ENCODE measurements at regions not wholly inside any gene's neighbourhood (a gene's known extent, or its start where the extent isn't known, plus 50 kb on each side); places are given as distances from the start of the nearest gene placed in this dataset.
"Not testable (repeated sequence)": the region's sequence is repeated elsewhere in the genome, so short reads cannot be mapped to it uniquely, and the experiment has no call there.

DNA sequence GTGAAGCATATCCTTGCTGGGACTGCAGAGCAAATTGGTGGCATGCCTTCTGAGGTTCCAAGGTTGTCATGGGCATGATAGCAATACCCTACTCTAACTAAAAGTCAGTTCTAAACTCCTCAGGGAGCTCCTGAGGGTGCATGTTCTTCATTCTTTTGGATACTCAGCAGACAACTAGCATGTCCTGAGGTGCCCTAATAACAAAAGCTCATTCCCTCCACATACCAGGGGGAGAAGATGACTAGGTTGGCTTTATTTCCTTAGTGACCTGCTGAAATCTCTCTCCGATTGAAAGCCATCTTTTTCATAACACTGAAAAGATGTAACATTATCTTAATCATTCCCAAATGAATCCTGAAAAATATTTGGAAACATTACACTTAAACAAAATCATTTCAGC lies 188.7 kb upstream of the IGF1 start:
- no peak for DNase-seq (ENCODE audit: low read depth in 1 of 2, low spot score in 1 of 2)

DNA sequence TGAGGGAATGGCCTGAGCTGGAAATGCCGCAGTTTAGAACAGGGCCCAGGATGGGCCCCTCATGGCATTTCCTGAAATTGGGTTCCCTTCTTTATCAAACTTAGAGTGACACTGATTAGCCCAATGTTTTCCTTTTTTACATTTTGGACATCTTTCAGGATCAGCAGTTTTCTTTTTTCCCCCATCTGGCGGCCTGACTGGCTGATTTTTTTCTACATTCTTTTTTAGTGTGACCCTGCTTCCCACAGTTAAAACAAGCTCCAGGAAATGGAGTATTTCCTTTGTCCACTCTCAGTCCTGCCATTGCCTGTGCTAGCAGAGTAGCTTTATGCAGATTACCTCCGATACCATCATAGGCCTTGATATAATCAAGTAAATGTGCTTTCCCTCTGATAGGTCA lies 185.8 kb upstream of the IGF1 start:
- DNase-seq (ENCODE audit: low read depth in 1 of 2, low spot score in 1 of 2) = not testable (repeated sequence)

DNA sequence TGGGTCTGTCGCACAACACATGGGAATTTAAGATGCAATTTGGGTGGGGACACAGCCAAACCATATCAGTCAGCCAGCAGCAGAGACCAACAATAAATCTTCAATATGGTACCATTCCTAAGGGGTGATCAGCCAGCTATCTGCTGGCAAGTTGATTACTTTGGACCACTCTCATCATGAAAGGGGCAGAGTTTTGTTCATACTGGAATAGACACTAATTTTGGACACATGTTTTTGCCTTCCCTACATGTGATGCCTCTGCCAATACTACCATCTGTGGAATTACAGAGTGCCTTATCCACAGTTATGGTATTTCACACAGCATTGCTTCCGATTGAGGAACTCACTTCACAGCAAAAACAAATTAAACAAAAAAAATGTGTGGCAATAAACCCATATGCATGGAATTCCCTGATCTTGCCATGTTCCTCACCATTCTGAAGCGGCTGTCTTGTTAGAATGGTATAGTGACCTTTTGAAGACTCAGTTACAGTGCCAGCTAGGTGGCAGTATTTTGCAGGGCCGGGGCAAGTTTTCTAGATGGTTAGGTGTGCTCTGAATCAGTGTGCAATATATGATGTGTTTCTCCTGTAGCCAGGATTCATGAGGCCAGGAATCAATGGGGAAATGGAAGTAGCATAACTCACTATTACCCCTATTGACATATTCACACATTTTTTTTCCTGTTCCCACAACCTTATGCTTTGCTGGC lies 179.0 kb upstream of the IGF1 start:
- DNase-seq (ENCODE audit: low read depth in 1 of 2, low spot score in 1 of 2) = no peak

DNA sequence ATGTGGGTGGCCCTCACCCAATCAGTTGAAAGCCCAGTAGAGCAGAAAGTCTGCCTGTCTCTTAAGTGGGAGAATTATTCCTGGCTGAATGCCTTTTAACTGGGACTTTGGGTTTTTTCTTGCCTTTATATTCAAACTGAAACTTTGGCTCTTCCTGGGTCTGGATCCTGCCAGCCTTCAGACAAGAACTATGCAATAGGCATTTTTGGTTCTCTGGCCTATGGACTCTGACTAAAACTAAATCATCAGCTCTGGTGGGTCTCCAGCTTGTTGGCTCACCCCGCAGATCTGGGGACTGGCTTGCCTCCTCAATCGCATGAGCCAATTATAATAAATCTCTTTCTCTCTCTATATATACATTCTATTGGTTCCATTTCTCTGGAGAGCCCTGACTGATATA lies 173.0 kb upstream of the IGF1 start:
- DNase-seq (ENCODE audit: low read depth in 1 of 2, low spot score in 1 of 2) = no peak

DNA sequence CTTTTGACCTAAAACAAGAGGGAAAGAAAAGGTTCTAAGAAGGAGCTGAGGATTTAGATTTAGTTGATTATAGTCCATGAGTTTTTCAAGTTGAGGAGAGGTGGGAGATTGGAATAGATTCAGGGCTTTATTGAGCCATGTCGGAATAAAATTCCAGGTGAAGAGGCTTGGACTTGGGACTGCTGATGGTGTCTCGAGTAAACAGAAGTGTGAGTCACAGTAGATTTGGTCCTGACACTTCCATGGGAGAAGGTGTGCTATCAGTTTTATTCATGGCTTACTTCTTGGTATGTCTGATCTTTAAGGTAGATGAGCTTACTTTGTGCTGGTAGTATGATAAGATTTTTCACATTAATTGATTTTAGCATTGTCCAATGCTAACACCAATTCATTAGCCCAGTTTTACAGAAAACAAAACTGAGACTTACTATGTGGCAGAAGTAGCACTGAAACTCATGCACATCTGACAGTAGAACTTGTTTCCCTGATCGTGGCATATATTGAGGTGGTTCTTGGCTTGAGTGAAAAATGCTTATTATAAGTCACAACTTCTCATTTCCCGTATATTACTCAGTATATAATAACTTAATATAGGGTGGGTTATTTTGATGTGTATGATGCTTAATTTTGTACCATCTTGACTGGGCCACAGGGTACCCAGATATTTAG lies 172.4 kb upstream of the IGF1 start:
- DNase-seq (ENCODE audit: low read depth in 1 of 2, low spot score in 1 of 2) = no peak

DNA sequence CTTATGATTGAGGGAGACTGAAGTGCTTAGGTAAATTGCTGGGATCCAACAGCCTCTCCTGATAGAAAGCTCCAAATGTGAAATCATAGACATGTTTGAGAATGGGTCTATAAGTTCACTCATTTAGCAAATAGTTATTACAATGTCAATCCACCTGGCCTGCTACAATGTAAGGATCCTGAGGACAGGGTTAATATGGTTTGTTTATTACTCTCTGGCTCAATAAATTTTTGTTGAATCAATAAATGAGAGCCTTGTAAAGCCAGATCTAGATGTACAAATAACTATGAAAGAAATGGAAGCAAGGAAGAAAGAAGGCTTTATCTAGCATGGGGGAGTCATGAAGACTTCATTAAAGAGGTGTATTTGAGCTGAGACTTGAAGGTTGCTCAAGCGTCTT lies 165.6 kb upstream of the IGF1 start:
- no peak for DNase-seq (ENCODE audit: low read depth in 1 of 2, low spot score in 1 of 2)

DNA sequence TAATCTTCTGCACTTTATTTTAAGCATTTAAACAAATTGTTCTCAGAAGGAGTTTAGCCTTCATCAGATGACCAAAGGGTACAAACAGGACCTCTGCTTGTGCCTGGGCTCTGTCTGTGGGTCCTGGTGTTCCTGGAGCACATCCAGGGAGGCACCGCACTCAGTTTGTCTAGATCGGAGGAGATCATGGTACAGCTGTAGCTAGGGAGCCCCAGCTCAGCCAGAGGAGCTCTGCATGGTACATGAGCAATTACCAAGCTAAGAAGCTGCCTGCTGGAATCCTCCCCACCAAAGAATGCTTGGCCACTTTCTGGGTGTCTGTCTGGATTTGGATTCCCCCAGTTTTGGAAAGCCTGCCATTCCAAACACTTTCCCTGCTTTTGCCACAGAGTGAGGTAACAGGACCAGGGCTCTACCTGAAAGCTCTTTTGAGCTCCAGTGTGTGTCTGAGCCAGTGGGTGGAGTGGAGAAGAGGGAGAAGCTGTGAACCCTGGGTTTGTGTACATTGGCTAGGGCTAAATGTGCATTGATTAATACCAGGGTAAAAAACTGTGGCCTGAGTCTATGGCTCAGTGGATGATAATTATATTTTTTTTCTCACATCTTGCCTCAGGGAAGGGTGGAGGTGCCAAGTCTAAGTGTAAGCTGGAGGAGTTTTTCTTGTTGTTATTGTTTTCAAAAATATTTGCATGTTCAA lies 163.7 kb upstream of the IGF1 start:
- DNase-seq (ENCODE audit: low read depth in 1 of 2, low spot score in 1 of 2) = no peak

DNA sequence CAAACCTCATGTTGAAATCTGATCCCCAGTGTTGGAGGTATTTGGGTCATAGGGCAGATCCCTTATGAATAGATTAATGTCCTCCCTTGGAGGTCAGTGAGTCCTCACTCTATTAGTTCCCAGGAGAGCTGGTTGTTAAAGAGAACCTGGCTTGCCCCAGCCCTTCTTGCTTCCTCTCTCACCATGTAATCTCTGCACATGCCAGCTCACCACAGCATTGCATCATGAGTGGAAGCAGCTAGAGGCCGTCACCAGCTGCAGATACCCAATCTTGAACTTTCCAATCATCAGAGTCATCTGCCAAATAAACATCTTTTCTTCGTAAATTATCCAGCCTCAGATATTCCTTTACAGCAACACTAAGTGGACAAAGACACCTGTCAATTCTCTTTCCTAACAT lies 161.8 kb upstream of the IGF1 start:
- DNase-seq (ENCODE audit: low read depth in 1 of 2, low spot score in 1 of 2) = no peak

DNA sequence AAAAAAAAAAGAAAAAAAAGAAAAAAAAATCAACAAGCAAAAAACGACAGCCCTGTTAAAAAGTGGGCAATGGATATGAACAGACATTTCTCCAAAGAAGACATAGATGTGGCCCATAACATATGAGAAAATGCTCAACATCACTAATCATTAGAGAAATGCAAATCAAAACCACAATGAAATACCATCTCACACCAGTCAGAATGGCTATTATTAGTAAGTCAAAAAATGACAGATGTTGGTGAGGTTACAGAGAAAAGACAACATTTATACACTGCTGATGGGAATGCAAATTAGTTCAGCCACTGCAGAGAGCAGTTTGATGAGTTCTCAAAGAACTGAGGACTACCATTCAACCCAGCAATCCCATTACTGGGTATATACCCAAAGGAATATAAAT lies 160.3 kb upstream of the IGF1 start:
- DNase-seq (ENCODE audit: low read depth in 1 of 2, low spot score in 1 of 2) = not testable (repeated sequence)

DNA sequence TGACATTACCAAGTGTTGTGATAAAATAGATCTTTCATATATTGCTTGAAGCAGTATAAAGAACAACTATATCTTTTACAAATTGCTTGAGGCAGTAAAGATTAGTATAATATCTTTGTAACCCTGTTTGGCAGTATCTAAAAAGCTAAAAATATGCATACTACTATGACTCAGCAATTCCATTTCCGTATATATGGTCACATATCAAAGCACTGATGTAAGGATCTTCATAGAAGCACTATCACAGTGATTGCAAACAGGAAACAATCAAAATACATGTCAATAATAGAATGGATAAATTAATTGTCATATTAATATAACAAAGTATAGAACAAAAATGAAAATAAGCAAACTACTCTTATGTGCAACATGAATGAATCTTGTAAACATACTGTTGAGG lies 158.4 kb upstream of the IGF1 start:
- DNase-seq (ENCODE audit: low read depth in 1 of 2, low spot score in 1 of 2) = no peak

DNA sequence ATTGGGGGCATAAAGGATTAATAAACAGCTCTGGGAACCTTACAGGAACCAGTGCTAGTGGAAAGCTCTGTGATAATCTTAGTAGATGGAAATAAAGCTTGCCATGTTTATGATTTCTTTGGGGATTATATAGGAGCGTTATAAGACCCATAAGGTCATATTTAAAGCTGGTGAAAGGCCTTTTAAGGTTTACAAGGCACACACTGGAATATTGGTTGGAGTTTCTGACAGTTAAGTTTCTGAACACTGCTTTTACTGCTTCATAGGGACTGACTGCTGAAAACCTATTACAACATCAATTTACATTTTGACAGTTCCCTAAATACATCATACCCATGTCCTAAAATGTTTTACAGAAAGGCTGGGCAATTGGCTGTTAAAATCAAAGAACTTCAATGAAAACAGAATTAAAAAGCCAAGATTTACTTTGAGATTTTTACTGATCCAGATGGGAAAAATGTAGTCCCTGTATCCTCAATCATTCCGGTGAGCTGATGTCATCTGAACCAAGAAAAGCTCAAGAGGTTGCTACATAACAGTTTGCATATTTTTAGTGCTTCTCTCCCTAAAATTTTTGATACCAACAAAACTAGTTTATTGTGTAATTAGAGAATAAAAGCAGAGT lies 153.7 kb upstream of the IGF1 start:
- no peak for DNase-seq (ENCODE audit: low read depth in 1 of 2, low spot score in 1 of 2)

DNA sequence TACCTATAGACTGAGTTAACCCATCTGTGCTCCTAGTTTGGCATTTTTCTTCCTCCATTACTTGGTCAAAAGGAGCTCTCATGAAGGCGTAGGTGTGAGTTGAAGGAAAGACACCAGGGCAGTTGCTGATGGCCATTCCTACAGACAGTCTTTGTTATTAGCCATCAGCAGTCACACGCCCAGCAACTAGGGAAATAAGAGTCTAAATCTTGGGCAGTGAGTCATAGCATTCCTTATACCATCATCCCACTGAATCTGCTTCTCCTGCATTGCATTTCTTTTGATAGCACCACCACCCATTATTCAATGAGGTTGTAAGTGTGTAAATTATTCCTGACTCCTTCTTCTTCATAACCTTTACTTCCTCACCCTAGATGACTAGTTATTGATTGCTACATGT lies 150.9 kb upstream of the IGF1 start:
- DNase-seq (ENCODE audit: low read depth in 1 of 2, low spot score in 1 of 2) = no peak

DNA sequence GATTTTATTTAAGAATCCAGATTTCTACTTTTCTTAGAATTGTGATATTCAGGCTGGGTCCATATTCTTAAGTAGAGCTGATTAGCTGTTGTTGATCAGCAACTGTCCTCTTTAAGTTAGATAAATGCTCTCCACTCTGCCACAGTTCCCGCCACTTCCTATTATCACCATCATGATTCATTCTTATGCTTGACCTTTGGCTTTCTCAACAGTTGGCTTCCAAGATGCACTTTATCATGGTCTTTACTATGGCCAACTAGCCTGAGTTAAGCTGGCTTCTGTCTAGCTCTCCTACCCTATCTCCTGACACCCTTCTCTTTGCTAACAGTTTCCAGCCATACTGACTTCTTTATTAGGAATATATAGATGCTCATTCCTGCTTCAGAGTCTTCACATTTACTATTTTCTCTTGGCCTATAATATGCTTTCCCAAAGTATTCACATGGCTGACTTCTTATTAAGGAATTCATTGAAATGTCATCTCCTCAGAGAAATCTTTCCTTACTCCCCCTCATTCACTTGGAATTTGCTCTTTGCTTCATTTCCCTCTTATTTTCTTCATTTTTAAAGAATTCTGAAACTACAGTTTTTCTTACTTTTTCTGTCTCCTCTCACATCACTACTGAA lies 149.0 kb upstream of the IGF1 start:
- no peak for DNase-seq (ENCODE audit: low read depth in 1 of 2, low spot score in 1 of 2)

DNA sequence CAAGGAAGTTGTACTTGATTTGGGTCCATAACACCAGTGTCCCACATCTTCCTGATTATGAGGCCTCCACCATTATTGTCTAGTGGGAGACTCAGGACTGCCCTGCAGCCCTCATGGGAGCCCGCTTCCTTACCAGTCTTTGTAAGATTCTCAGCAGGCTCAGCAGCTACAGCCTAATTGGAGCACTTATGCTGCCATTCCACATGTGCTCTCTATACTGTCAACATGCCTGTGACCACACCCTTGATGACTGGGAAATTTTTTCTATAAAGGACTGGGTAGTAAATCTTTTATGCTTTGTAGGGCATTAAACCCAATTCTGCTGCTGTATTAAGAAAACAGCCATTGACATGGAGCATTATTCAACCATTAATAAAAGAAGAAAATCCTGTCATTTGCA lies 145.5 kb upstream of the IGF1 start:
- no peak for DNase-seq (ENCODE audit: low read depth in 1 of 2, low spot score in 1 of 2)

DNA sequence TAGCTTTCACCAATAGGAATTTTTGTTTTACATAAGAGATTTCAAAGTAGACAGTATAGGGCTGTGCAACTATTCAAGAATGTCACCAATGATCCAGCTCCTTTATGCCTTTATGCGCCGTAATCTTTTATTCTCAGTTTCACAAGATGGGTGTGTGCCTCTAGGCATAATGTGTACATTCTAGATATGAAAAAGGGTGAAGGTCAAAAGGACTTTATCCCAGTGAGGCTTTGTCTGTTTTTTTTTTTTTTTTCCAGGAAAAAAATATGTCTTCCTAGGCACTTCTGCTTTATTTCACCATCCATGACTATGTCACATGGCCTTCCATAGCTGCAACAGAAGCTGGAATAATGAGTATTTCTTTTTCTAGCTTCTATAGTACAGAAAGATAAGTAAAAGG lies 142.3 kb upstream of the IGF1 start:
- no peak for DNase-seq (ENCODE audit: low read depth in 1 of 2, low spot score in 1 of 2)

DNA sequence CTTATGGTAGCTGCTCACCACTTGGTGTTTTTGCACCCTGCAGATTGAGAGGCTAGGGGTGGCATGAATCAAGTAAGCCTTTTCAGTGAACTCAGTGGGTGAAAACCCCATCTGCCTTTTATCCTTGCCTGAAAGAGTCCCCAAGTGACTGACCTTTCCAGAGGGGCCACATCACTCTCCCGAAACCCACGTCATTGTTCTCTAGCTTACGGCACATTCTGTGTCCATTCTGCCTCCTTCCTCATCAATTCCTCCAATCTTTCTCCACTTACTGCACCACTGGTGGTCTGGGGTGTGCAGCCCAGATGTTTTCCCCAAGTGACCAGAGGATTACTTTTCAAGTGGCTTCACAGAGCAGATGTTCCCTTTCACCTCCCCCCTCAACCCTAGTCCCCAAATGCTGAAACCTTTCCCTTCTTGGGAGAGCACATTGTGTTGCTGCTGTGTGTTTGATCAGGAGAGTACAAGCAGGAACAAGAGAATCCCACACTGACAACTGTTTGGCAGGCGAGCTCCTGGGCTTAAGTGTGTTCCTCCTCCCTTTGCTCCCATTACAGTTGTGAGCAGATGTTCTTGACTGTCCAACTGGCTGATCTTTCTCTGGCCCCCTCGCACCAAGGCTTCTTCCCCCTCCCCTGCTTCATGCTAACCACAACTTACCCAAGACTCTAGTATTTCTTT lies 138.0 kb upstream of the IGF1 start:
- DNase-seq (ENCODE audit: low read depth in 1 of 2, low spot score in 1 of 2) = no peak

DNA sequence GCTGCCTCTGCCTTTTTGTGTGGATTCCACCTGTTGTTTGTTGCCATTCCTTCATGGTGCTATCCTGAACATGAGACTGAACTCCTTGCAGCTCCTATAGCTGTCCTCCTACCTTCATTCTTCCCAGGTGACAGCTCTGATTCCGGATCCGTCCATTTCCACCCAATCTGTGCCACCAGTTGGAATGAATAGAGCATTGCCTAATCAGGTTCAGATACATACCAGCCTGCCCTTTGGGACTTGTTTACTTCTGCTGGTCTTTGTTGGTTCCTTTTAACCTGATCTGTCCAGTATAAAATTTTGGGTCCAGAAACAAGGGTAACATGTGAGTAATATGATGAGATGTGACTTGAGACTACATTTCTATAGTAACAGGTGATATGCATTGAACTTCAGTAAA lies 136.3 kb upstream of the IGF1 start:
- no peak for DNase-seq (ENCODE audit: low read depth in 1 of 2, low spot score in 1 of 2)

DNA sequence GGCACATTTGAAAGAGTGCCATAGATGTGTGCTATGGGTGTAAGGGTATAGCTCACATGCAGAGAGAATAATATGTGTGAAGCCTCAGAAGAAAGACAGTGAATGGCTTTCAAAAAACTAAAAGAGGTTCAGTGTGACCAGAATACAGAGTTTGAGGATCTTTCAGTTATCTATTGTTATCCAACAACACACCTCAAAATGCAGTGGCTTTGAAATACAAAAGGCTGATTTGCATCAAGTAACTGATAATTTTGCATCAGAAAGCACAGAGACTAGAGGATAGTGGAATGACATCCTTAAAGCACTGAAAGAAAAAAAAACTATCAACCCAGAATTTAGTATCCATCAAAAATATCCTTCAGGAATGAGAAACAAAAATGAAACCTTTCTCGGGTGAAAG lies 131.6 kb upstream of the IGF1 start:
- no peak for DNase-seq (ENCODE audit: low read depth in 1 of 2, low spot score in 1 of 2)

DNA sequence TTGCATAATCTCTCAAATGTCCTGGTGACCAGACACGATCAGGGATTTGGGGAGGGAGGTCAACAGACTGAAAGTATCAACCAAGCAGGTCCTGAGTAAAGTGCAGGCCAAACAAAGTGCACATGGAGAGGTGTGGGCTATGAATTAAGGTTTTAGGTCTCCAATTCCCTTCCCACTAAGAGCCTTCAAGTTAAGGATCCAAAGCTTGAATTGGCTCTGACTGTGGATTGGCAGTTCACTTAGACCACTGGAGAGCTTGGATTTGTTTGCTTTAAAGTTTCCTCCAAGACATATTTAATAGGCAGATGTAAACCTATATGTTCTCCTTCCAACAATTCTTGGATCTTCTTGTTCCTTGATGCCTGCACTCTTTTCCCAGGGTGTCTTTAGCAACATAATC lies 129.6 kb upstream of the IGF1 start:
- no peak for DNase-seq (ENCODE audit: low read depth in 1 of 2, low spot score in 1 of 2)

DNA sequence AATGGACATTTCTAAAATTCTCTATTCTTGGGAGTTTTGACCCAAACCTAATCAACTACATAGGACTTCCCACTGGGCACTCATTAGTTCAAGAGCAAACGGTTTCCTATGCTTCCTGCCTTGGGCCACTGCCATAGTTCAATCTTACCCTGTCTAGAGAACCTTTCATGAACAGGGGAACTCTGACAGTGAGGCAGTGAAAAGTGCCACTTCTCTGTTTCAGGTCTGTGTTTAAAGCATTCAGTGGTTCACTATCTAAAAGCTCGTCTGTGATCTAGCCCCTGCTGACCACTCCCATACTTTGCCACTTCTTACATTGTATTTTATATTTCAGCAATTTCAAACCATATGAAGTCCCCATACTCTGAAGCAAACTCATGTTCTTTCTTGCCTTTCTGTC lies 122.7 kb upstream of the IGF1 start:
- no peak for DNase-seq (ENCODE audit: low read depth in 1 of 2, low spot score in 1 of 2)

DNA sequence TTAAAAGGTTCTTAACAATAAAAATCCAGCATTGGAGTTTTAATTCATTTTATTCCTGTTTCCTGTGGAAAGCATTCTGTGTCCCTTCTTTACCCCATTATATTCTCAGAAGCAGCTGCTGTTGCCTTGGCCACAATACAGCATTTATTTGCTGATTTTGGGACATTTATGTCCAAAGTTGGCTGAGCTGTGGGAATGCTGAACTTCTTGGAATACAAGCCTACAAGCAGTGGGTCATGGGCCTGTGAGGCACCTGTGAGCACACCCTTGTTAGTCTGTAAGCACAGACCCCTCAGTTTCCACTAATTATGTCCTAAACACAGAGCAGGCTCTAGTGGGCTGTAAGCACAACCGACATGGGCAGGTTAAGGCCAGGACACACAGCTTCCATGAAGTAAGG lies 122.2 kb upstream of the IGF1 start:
- DNase-seq (ENCODE audit: low read depth in 1 of 2, low spot score in 1 of 2) = no peak

Measured in activated CD4-positive, alpha-beta T cell treated with anti-CD3 and anti-CD28 coated beads, Interleukin-2, amount 50 U/mL, for 24 hours (primary cell).